GM10266 (cell line): ENCODE measurements at regions not wholly inside any gene's neighbourhood (a gene's known extent, or its start where the extent isn't known, plus 50 kb on each side); places are given as distances from the start of the nearest gene placed in this dataset.

Source experiments
- DNase-seq: peaks from one replicate; pipeline ENCODE4 v3.0.0; 2012; ENCODE audit errors: extremely low spot score
- TF ChIP-seq, protein P1 (sequence below): IDR thresholded peaks from 2 replicates; pipeline ENCODE4 v1.5.1; 2012; ENCODE audit warnings: mild to moderate bottlenecking, low read depth; ENCODE audit not compliant: control insufficient read depth, insufficient read depth; ENCODE audit errors: missing control alignments

- TF ChIP-seq, protein P1, sequence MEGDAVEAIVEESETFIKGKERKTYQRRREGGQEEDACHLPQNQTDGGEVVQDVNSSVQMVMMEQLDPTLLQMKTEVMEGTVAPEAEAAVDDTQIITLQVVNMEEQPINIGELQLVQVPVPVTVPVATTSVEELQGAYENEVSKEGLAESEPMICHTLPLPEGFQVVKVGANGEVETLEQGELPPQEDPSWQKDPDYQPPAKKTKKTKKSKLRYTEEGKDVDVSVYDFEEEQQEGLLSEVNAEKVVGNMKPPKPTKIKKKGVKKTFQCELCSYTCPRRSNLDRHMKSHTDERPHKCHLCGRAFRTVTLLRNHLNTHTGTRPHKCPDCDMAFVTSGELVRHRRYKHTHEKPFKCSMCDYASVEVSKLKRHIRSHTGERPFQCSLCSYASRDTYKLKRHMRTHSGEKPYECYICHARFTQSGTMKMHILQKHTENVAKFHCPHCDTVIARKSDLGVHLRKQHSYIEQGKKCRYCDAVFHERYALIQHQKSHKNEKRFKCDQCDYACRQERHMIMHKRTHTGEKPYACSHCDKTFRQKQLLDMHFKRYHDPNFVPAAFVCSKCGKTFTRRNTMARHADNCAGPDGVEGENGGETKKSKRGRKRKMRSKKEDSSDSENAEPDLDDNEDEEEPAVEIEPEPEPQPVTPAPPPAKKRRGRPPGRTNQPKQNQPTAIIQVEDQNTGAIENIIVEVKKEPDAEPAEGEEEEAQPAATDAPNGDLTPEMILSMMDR = no peak
Observed at GRCh38 chr4:181618038-181618618, 625.1 kb upstream of the TENM3 start.

DNA sequence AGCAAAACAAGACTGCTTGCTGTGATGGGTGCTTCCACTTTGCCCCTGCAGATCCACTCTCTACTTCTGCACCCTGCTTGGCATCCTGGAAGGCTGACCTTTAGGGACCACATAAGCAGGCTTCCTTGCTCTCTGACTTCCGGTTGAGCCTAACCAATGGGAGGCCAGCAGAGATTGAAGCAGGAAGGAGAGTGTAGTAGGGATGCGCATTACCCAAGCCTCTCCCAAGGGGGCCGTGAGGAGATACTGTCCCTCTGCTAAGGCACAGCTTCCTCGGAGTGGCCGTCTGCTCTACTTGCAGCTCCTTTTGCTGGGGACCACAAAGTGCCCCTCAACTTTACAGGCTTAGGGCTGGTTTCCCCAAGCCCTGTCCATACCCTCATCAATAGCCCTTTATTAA, 624.3 kb upstream of the TENM3 start:
- TF ChIP-seq, protein P1 = no peak
- no peak for DNase-seq

More at GRCh38 chr4:181618038-181618618, 625.1 kb upstream of the TENM3 start:
- no peak for DNase-seq

DNA sequence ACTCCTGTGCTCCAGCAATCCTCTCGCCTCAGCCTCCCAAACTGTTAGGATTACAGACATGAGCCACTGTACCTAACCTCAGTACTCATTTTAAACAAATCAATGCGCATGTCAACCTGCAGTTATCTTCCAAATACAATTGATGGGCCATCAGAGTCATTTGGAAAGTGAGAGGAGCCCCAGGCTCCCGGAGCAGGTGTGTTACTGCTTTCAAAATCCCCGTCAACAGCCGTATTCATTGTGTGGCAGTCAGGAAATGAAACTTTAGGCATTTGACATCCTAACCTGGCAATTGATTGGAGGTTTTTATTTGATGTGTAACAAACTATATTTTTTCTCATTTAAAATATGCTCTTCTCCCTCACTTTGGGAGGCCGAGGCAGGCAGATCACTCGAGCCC, 623.6 kb upstream of the TENM3 start:
- DNase-seq = no peak
- TF ChIP-seq, protein P1 = no peak

DNA sequence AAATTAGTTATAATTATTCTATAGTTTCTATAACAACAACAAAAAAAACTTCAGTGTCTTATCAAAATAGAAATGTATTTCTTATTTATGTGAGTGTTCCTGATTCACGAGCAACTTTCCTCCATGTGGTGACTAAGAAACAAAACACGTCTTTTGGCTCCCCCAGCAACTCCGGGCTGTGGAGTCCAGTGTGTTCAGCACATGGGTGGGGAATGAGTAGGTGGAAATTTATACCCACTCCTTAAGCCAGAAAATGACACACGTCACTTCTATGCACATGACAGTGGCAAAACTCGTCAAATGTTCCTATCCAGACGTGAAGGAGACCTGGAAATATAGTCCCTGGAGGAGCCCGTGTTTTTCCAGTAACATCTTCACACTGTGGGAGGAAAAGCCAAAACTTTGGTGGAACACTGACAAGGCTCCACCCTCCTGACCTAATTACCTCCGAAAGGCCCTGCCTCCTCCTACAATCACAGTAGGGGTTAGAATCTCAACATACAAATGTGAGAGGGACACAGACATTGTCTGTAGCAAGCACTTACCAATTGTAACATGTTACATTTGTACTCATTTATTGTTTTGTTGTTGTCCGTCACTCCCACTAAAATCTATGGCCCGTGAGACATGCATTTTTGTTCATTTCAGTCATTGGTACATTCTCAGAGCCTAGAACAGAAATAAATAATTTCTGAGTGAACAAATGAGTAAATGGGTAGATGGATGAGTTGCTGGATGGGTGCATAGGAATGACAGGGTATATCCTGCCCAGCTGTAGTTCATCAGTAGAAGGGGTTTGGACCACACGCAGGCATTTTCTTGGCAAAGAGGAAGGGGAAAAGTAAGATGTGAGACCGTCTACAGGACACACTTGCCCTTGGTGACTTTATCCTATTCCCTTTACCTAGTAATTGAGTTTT, 605.8 kb upstream of the TENM3 start:
- TF ChIP-seq, protein P1 = no peak
- no peak for DNase-seq

DNA sequence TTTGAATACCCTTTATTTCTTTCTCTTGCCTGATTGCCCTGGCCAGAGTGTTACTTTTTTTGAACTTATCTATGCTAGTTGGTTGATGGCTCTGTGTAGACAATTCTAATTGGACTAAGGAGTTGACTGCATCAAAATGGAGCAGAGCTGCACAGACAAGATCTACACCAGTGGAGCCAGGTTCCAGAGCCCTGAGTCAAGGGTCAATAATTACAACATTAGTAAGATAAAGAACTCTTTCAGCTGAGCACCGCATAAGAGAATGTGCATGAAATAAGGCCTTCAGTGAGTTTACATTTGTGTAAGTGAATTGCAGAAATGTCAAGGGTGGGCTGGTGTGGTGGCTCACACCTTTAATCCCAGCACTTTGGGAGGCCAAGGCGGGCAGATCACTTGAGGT, 599.7 kb upstream of the TENM3 start:
- TF ChIP-seq, protein P1 = no peak

GRCh38 chr4:181645489-181645888, 597.7 kb upstream of the TENM3 start:
- TF ChIP-seq, protein P1 = no peak
- no peak for DNase-seq

More for the DNA sequence above, 599.7 kb upstream of the TENM3 start:
- DNase-seq = no peak

GRCh38 chr4:181646864-181647263, 596.3 kb upstream of the TENM3 start:
- no peak for DNase-seq
- TF ChIP-seq, protein P1 = no peak
